OCI-LY7 (cell line): ENCODE measurements at regions not wholly inside any gene's neighbourhood (a gene's known extent, or its start where the extent isn't known, plus 50 kb on each side); places are given as distances from the start of the nearest gene placed in this dataset.

Experiments
- BruUV-seq: library from RNA; stranded (reverse); fragments of 400-500 nt; replicated peaks from 2 replicates; lab custom pipeline; 2021; lab: Mats Ljungman, UMichigan
- CTCF ChIA-PET: fragments of 300-600 bp; sonication (Branson Sonifier 250); formaldehyde crosslinking; loops from one replicate; lab custom pipeline; 2022; ENCODE audit warnings: antibody characterized with exemption; ENCODE audit not compliant: unreplicated experiment; lab: Charles Lee
- POLR2A ChIA-PET: fragments of 300-600 bp; sonication (Branson Sonifier 250); formaldehyde crosslinking; loops from one replicate; lab custom pipeline; 2022; ENCODE audit warnings: antibody characterized with exemption; lab: Charles Lee
- DNase-seq: peaks from one replicate; pipeline ENCODE4 v3.0.0-alpha.2; 2015; ENCODE audit warnings: low spot score
- H2AFZ ChIP-seq: fragments of 200-600 bp; sonication (generic), shearing (Covaris generic); 2 replicates; pipeline ENCODE4 v1.6.1; 2014; ENCODE audit warnings: mild to moderate bottlenecking, antibody characterized with exemption, low read length, moderate library complexity
- H3K27ac ChIP-seq: fragments of 200-600 bp; sonication (generic); 2 replicates; pipeline ENCODE4 v1.5.1; 2014; ENCODE audit warnings: mixed run types, low read depth, mild to moderate bottlenecking, moderate library complexity, low read length, inconsistent platforms; ENCODE audit not compliant: poor library complexity, severe bottlenecking
- H3K36me3 ChIP-seq: fragments of 200-600 bp; sonication (generic); 2 replicates; pipeline ENCODE4 v1.6.1; 2014; ENCODE audit warnings: mild to moderate bottlenecking, antibody characterized with exemption, low read length, moderate library complexity, mixed read lengths; ENCODE audit not compliant: insufficient read depth
- H3K4me1 ChIP-seq: fragments of 200-600 bp; sonication (generic); 2 replicates; pipeline ENCODE4 v1.5.1; 2014; ENCODE audit warnings: mild to moderate bottlenecking, low read length; ENCODE audit not compliant: insufficient read depth, poor library complexity, severe bottlenecking
- H3K4me2 ChIP-seq: fragments of 200-600 bp; sonication (generic); 2 replicates; pipeline ENCODE4 v1.6.1; 2014; ENCODE audit warnings: mild to moderate bottlenecking, low read length
- H3K4me3 ChIP-seq: fragments of 200-600 bp; sonication (generic); 2 replicates; pipeline ENCODE4 v1.5.1; 2014; ENCODE audit warnings: mild to moderate bottlenecking, low read depth, low read length; ENCODE audit not compliant: poor library complexity, severe bottlenecking
- H3K79me2 ChIP-seq: fragments of 200-600 bp; sonication (generic); 2 replicates; pipeline ENCODE4 v1.6.1; 2016; ENCODE audit warnings: low read depth, mild to moderate bottlenecking, low read length, moderate library complexity, mixed read lengths; ENCODE audit not compliant: insufficient read depth
- H3K9me2 ChIP-seq: fragments of 200-600 bp; sonication (generic); 2 replicates; pipeline ENCODE4 v1.6.1; 2016; ENCODE audit warnings: mild to moderate bottlenecking, low read length, mixed read lengths; ENCODE audit not compliant: insufficient read depth
- H3K9me3 ChIP-seq: fragments of 200-600 bp; sonication (generic); 2 replicates; pipeline ENCODE4 v1.6.1; 2014; ENCODE audit warnings: mild to moderate bottlenecking, mixed run types, low read length, mixed read lengths
- H4K20me1 ChIP-seq: fragments of 200-600 bp; sonication (generic); 2 replicates; pipeline ENCODE4 v1.6.1; 2014; ENCODE audit warnings: mild to moderate bottlenecking, antibody characterized with exemption, low read length, moderate library complexity, mixed read lengths; ENCODE audit not compliant: insufficient read depth
- CTCF ChIP-seq: fragments of 200-600 bp; sonication (generic); conservative IDR thresholded peaks from 2 replicates; pipeline ENCODE4 v1.5.1; 2014; ENCODE audit warnings: mild to moderate bottlenecking, antibody characterized with exemption, low read length, moderate library complexity, mixed read lengths
- EZH2phosphoT487 ChIP-seq: fragments of 200-600 bp; sonication (generic); IDR thresholded peaks from 2 replicates; pipeline ENCODE4 v1.6.1; 2018; ENCODE audit warnings: low read depth, borderline replicate concordance, mild to moderate bottlenecking, mixed run types, antibody characterized with exemption, low read length, moderate library complexity, mixed read lengths
- intact Hi-C: fragments of 100-400 bp; cut with micrococcal nuclease; formaldehyde crosslinking; loops from one replicate; pipeline ENCODE4 v1.10.0; 2022; ENCODE audit not compliant: unreplicated experiment

- BruUV-seq: no TSS peak
- TF ChIP-seq CTCF: no peak
- TF ChIP-seq EZH2phosphoT487: no peak
- no peak overlapping the region for H3K27ac ChIP-seq
- POLR2A ChIA-PET: no interaction called here
- H3K4me3 ChIP-seq: no peak overlapping the region
- intact Hi-C loops: no loop called here
- no peaks in the 10 kb centered on the region for H4K20me1 ChIP-seq
- H3K9me3 ChIP-seq: no peaks in the 10 kb centered on the region
- H3K36me3 ChIP-seq: no peaks in the 10 kb centered on the region
- H2AFZ ChIP-seq: no peak overlapping the region
- DNase-seq: no peak
- CTCF ChIA-PET: no interaction called here
- no peak overlapping the region for H3K4me2 ChIP-seq
- H3K79me2 ChIP-seq: no peaks in the 10 kb centered on the region
- H3K4me1 ChIP-seq: no peaks in the 10 kb centered on the region
- H3K9me2 ChIP-seq: no peaks in the 10 kb centered on the region
Observed at GRCh38 chr2:15874854-15875804, 65.2 kb upstream of the MYCN start.

GRCh38 chr2:15875969-15876705 is 64.2 kb upstream of the MYCN start:
- no peak for DNase-seq
- H3K27ac ChIP-seq: no peak overlapping the region
- no peak overlapping the region for H2AFZ ChIP-seq
- no peaks in the 10 kb centered on the region for H4K20me1 ChIP-seq
- ChIA-PET POLR2A (interaction anchor here (0.6 kb wide), 1 partner anchor 8 kb away, joined by 3 read pairs; no protein-coding TSS in a partner anchor), CTCF (no interaction called here)
- no peaks in the 10 kb centered on the region for H3K4me1 ChIP-seq
- intact Hi-C loops: no loop called here
- no peak overlapping the region for H3K4me3 ChIP-seq
- TF ChIP-seq EZH2phosphoT487 (no peak), CTCF (no peak)
- H3K9me3 ChIP-seq: no peaks in the 10 kb centered on the region
- no peaks in the 10 kb centered on the region for H3K36me3 ChIP-seq
- no peak overlapping the region for H3K4me2 ChIP-seq
- no TSS peak for BruUV-seq
- H3K79me2 ChIP-seq: no peaks in the 10 kb centered on the region
- no peaks in the 10 kb centered on the region for H3K9me2 ChIP-seq
